Glutamatergic neuron (in vitro differentiated cells): ENCODE measurements at regions not wholly inside any gene's neighbourhood (a gene's known extent, or its start where the extent isn't known, plus 50 kb on each side); places are given as distances from the start of the nearest gene placed in this dataset.

Experiments
- DNase-seq: peaks from one replicate; pipeline ENCODE4 v3.0.0; 2022
- H3K27ac Mint-ChIP-seq: one replicate; pipeline ENCODE4 v1.8.0; 2020; ENCODE audit warnings: mild to moderate bottlenecking, mixed read lengths, inconsistent platforms; ENCODE audit not compliant: unreplicated experiment
- H3K27me3 Mint-ChIP-seq: one replicate; pipeline ENCODE4 v1.8.0; 2020; ENCODE audit warnings: mild to moderate bottlenecking, moderate library complexity, mixed read lengths, inconsistent platforms; ENCODE audit not compliant: unreplicated experiment
- H3K36me3 Mint-ChIP-seq: one replicate; pipeline ENCODE4 v1.8.0; 2020; ENCODE audit warnings: mild to moderate bottlenecking, mixed read lengths, inconsistent platforms; ENCODE audit not compliant: unreplicated experiment
- H3K4me1 Mint-ChIP-seq: one replicate; pipeline ENCODE4 v1.8.0; 2020; ENCODE audit warnings: mild to moderate bottlenecking, low read depth, mixed read lengths, inconsistent platforms; ENCODE audit not compliant: unreplicated experiment
- H3K4me3 Mint-ChIP-seq: one replicate; pipeline ENCODE4 v1.8.0; 2020; ENCODE audit warnings: mild to moderate bottlenecking, mixed read lengths, inconsistent platforms; ENCODE audit not compliant: unreplicated experiment
- H3K9me3 Mint-ChIP-seq: one replicate; pipeline ENCODE4 v1.8.0; 2020; ENCODE audit warnings: mild to moderate bottlenecking, moderate library complexity, mixed read lengths, inconsistent platforms; ENCODE audit not compliant: unreplicated experiment
- CTCF ChIP-seq: fragments of 200-600 bp; sonication (generic); IDR thresholded peaks from one replicate; pipeline ENCODE4 v1.5.0; 2021; ENCODE audit not compliant: partially characterized antibody, unreplicated experiment

DNA sequence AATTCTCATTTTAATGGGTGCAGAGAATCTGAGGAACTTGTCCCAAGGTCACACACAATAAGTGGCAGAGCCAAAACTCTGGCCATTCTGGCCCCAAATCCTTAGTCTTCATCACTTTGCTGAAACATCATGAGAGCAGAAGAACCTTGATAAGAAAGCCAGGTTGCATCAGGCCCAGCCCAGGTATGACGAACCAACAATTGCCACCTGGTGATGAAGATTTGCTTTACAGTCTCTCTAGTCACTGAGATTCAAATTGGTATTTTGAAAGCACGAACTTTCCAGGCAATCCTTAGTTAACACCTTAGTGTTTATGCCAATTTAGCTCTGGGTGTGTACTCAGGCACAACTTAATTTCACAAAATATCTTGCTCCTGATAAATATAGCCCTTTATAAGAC lies 502.7 kb upstream of the HTR2A start:
- no peaks in the 10 kb centered on the region for H3K4me1 Mint-ChIP-seq
- no peak for TF ChIP-seq CTCF
- no peaks in the 10 kb centered on the region for H3K36me3 Mint-ChIP-seq
- no peak overlapping the region for H3K27ac Mint-ChIP-seq
- no peaks in the 10 kb centered on the region for H3K9me3 Mint-ChIP-seq
- no peaks in the 10 kb centered on the region for H3K27me3 Mint-ChIP-seq
- H3K4me3 Mint-ChIP-seq, result no peak overlapping the region
- DNase-seq, result no peak

- Mint-ChIP-seq H3K36me3 (no peaks in the 10 kb centered on the region), H3K4me3 (no peak overlapping the region), H3K4me1 (no peaks in the 10 kb centered on the region), H3K27ac (no peak overlapping the region), H3K27me3 (no peaks in the 10 kb centered on the region), H3K9me3 (no peaks in the 10 kb centered on the region)
- TF ChIP-seq CTCF, result no peak
- no peak for DNase-seq
Observed at GRCh38 chr13:47397739-47398138, 500.9 kb upstream of the HTR2A start.

GRCh38 chr13:47396915-47397314 lies 500.1 kb upstream of the HTR2A start:
- H3K4me3 Mint-ChIP-seq, result no peak overlapping the region
- no peak for DNase-seq
- H3K27ac Mint-ChIP-seq, result no peak overlapping the region
- TF ChIP-seq CTCF, result no peak
- no peaks in the 10 kb centered on the region for H3K27me3 Mint-ChIP-seq
- H3K9me3 Mint-ChIP-seq, result no peaks in the 10 kb centered on the region
- no peaks in the 10 kb centered on the region for H3K36me3 Mint-ChIP-seq
- no peaks in the 10 kb centered on the region for H3K4me1 Mint-ChIP-seq

- Mint-ChIP-seq H3K36me3 (peaks cover 7% of the 10 kb centered on the region), H3K4me3 (no peak overlapping the region), H3K27me3 (no peaks in the 10 kb centered on the region), H3K4me1 (no peaks in the 10 kb centered on the region), H3K27ac (no peak overlapping the region), H3K9me3 (no peaks in the 10 kb centered on the region)
- no peak for TF ChIP-seq CTCF
- no peak for DNase-seq
Observed at GRCh38 chr13:47374741-47375140, 477.9 kb upstream of the HTR2A start.

DNA sequence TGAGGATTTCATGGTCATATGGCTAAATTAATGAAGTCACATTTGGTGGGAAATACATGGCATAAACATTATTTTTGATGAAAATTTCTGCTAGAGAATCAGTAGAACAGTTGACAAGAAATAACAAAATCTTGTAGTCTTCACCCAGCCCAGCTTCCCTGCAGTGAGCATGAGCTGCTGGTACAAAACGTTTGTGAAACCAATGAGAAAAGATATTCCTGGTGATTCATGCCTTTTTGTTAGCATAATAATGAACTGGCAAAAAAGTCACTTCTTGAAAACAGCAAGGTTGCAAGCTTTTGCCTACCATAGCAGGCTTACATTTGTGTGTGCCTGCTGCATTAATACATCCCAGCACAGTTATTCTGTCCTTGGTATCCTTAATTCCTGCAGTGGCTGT lies 475.9 kb upstream of the HTR2A start:
- no peak for DNase-seq
- Mint-ChIP-seq H3K36me3 (peaks cover 7% of the 10 kb centered on the region), H3K27me3 (no peaks in the 10 kb centered on the region), H3K4me3 (no peak overlapping the region), H3K9me3 (peaks cover 1% of the 10 kb centered on the region), H3K4me1 (no peaks in the 10 kb centered on the region), H3K27ac (no peak overlapping the region)
- no peak for TF ChIP-seq CTCF
